GM12892 (cell line): ENCODE measurements at regions not wholly inside any gene's neighbourhood (a gene's known extent, or its start where the extent isn't known, plus 50 kb on each side); places are given as distances from the start of the nearest gene placed in this dataset.

Experiments
- POLR2A ChIP-seq: IDR thresholded peaks from 2 replicates; pipeline ENCODE4 v1.6.1; 2011; ENCODE audit warnings: low read depth, low read length, control low read depth
- POLR2AphosphoS5 ChIP-seq: IDR thresholded peaks from 2 replicates; pipeline ENCODE4 v1.6.1; 2011; ENCODE audit warnings: low read depth, low read length, control low read depth
- TAF1 ChIP-seq: IDR thresholded peaks from 2 replicates; pipeline ENCODE4 v1.6.1; 2011; ENCODE audit warnings: low read depth, mild to moderate bottlenecking, control low read depth, low read length, borderline replicate concordance

- TF ChIP-seq POLR2AphosphoS5 (no peak), POLR2A (no peak), TAF1 (no peak)
Measured at GRCh38 chr14:66248256-66248655, 237.9 kb upstream of the CCDC196 start.
